Brain microvascular endothelial cell (primary cell): ENCODE measurements at regions not wholly inside any gene's neighbourhood (a gene's known extent, or its start where the extent isn't known, plus 50 kb on each side); places are given as distances from the start of the nearest gene placed in this dataset.

Source experiments
- DNase-seq: peaks from one replicate; pipeline ENCODE4 v3.0.0-alpha.2; 2020
- H3K27ac ChIP-seq: fragments of 250-450 bp; sonication (Bioruptor Pico); 2 replicates; pipeline ENCODE4 v1.5.1; 2020; ENCODE audit warnings: mild to moderate bottlenecking, moderate library complexity
- H3K27me3 ChIP-seq: fragments of 250-450 bp; sonication (Bioruptor Pico); replicated peaks from 2 replicates; pipeline ENCODE4 v1.5.1; 2020; ENCODE audit warnings: mild to moderate bottlenecking
- H3K36me3 ChIP-seq: fragments of 250-450 bp; sonication (Bioruptor Pico); replicated peaks from 2 replicates; pipeline ENCODE4 v1.5.1; 2020; ENCODE audit warnings: mild to moderate bottlenecking
- H3K4me3 ChIP-seq: 2 replicates; pipeline ENCODE4 v1.5.1; 2011; ENCODE audit warnings: low read depth, mild to moderate bottlenecking, control low read depth, low read length, moderate library complexity
- in situ Hi-C: cut with HindIII; loops from 2 replicates; pipeline ENCODE4 v1.10.0; 2017; ENCODE audit warnings: low sequenced_read_pairs, low pct_ligation_motif_present
- TF ChIP-seq, protein P1 (sequence below): IDR thresholded peaks from 2 replicates; pipeline ENCODE4 v1.5.1; 2011; ENCODE audit warnings: low read depth, mild to moderate bottlenecking, moderate library complexity, low read length, control low read depth, inconsistent platforms; ENCODE audit errors: missing control alignments

DNA sequence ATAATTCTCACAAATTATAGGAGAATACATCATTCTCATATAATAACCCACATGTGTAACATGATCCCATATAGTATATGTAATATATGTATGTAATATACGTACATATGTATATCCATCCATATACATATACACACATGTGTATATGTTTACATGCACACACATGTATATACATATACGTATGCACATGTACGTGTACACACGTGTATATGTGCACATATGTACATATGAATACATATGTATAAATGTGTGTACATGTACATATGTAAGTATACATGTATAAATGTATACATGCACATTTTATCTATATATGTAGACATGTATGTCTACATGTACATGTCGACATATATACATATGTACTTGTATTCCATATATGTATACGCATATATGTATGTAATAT is 288.8 kb downstream of the NPIPA8 start:
- no peak overlapping the region for H3K4me3 ChIP-seq
- TF ChIP-seq, protein P1, sequence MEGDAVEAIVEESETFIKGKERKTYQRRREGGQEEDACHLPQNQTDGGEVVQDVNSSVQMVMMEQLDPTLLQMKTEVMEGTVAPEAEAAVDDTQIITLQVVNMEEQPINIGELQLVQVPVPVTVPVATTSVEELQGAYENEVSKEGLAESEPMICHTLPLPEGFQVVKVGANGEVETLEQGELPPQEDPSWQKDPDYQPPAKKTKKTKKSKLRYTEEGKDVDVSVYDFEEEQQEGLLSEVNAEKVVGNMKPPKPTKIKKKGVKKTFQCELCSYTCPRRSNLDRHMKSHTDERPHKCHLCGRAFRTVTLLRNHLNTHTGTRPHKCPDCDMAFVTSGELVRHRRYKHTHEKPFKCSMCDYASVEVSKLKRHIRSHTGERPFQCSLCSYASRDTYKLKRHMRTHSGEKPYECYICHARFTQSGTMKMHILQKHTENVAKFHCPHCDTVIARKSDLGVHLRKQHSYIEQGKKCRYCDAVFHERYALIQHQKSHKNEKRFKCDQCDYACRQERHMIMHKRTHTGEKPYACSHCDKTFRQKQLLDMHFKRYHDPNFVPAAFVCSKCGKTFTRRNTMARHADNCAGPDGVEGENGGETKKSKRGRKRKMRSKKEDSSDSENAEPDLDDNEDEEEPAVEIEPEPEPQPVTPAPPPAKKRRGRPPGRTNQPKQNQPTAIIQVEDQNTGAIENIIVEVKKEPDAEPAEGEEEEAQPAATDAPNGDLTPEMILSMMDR, result no peak
- DNase-seq, result no peak
- H3K27me3 ChIP-seq, result no peaks in the 10 kb centered on the region
- in situ Hi-C loops, result no loop called here
- no peaks in the 10 kb centered on the region for H3K36me3 ChIP-seq
- no peak overlapping the region for H3K27ac ChIP-seq

DNA sequence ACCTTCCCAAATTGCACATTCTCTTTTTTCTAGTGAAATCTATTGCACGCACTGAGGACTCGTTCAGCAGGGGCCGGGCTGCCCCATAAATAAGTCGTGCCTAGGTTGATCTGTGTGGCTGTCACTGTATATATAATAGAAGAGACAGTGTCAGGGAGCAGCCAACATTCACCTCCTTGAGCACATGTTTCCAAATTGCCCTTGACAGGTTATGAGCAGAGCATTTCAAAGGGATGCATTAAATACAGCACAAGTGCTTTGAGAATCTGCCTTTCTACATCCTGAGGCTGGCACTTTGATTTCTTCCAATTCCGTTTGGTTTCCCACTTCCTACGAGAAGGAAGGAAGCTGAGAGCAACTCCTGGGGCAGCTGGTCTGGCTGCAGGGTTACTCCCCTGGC is 291.2 kb downstream of the NPIPA8 start:
- Histone ChIP-seq H3K36me3 (no peaks in the 10 kb centered on the region), H3K27ac (no peak overlapping the region), H3K27me3 (no peaks in the 10 kb centered on the region), H3K4me3 (no peak overlapping the region)
- TF ChIP-seq, protein P1, result no peak
- no peak for DNase-seq
- in situ Hi-C loops, result no loop called here

DNA sequence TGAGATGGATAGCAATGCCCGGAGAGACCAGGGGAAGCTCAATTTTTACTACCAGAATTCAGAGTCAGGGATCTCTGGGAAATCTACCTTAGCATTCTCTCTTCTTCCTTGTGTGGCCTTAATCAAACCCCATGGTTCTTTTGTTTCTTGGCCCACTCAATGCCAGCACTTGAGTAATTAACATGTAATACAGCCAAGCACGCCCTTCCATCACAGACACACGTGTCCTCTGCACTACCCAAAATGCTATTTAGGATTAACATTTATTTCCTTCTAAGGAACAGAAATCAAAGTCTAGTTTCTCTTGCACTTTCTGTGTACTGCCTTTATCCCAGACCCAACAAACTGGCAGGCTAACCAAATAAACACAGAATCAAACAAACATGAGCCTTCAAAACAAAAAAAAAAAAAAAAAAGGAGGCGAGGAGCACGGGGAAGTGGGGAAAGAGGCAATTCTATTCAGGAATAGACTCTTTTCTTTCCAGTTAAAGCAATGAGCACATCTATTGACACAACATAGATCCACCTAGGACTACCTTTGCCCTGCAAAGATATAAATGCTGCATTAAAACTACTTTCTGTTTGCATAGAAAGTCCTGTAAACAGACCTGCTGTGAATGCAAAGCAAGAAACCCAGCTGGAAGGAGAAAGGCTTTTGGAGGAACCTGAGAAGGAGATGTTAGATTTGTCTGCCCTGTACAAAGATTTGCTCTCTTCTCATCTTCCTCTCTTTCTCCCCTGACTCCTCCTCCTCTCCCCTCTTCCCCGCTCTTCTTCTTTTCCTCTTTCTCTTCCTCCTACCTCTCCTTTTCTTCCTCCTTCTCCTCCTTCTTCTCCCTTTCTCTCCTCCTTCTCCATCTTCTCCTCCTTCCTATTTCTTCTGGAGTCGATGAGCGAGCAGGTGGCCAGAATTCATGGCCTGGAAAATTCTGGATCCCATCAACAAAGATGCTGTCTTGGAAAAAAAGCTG is 294.4 kb downstream of the NPIPA8 start:
- in situ Hi-C loops, result no loop called here
- H3K27ac ChIP-seq, result no peak overlapping the region
- no peaks in the 10 kb centered on the region for H3K36me3 ChIP-seq
- TF ChIP-seq, protein P1, result no peak
- DNase-seq, result no peak
- no peaks in the 10 kb centered on the region for H3K27me3 ChIP-seq
- no peak overlapping the region for H3K4me3 ChIP-seq

DNA sequence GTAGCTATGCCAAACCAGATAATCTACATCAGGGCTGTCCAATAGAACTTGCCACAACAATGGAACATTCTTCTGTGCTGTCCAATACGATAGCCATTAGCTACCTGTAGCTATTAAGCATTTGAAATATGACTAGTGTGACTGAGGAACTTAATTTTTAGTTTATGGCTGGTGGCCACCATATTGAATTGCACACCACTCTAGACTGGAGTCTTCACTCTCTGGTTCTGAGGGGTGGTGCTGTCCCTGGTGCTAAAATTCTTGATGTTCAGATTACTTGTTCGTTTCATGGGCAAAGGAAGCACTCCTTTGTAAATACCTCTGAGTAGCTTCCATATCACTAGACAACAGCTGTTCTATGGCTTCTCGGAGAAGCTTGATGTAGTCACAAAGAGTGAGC is 296.6 kb downstream of the NPIPA8 start:
- Histone ChIP-seq H3K4me3 (no peak overlapping the region), H3K27me3 (no peaks in the 10 kb centered on the region), H3K36me3 (no peaks in the 10 kb centered on the region), H3K27ac (no peak overlapping the region)
- in situ Hi-C loops, result no loop called here
- TF ChIP-seq, protein P1, result no peak
- no peak for DNase-seq

DNA sequence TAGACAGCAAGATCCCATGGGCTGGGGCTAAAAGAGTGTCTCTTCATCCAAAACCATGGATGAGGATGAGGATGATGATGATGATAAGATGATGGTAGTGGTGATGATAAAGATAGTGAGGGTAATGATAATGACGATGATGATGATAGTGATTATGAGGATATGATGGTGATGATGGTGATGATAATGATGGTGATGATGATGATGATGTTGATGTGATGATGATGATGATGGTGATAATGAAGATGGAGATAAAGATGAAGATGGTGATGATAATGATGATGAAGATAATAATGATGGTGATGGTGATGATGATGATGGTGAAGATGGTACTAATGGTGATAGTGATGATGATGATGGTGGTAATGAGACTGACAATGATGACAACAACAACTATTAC is 299.5 kb downstream of the NPIPA8 start:
- TF ChIP-seq, protein P1, result no peak
- no peak overlapping the region for H3K27ac ChIP-seq
- H3K36me3 ChIP-seq, result no peaks in the 10 kb centered on the region
- no peak for DNase-seq
- no peaks in the 10 kb centered on the region for H3K27me3 ChIP-seq
- no peak overlapping the region for H3K4me3 ChIP-seq
- in situ Hi-C loops, result no loop called here
